Loucy (cell line): ENCODE measurements at regions not wholly inside any gene's neighbourhood (a gene's known extent, or its start where the extent isn't known, plus 50 kb on each side); places are given as distances from the start of the nearest gene placed in this dataset.

Source experiments
- H2AFZ ChIP-seq: fragments of 200-600 bp; sonication (generic); 2 replicates; pipeline ENCODE4 v1.6.0; 2016; ENCODE audit warnings: antibody characterized with exemption, mild to moderate bottlenecking, low read length, moderate library complexity
- H3F3A ChIP-seq: fragments of 200-600 bp; 2 replicates; pipeline ENCODE4 v1.6.0; 2016; ENCODE audit warnings: antibody characterized with exemption, low read depth, mild to moderate bottlenecking
- H3K27me3 ChIP-seq: fragments of 200-600 bp; sonication (generic); 2 replicates; pipeline ENCODE4 v1.6.1; 2014; ENCODE audit warnings: low read length, mild to moderate bottlenecking; ENCODE audit not compliant: insufficient read depth, poor library complexity, severe bottlenecking
- H3K36me3 ChIP-seq: fragments of 200-600 bp; sonication (generic); 2 replicates; pipeline ENCODE4 v1.6.1; 2016; ENCODE audit warnings: low read length; ENCODE audit not compliant: insufficient read depth
- H3K4me1 ChIP-seq: fragments of 200-600 bp; sonication (generic); 2 replicates; pipeline ENCODE4 v1.5.1; 2014; ENCODE audit warnings: low read length, mild to moderate bottlenecking; ENCODE audit not compliant: insufficient read depth, poor library complexity, severe bottlenecking
- H3K4me2 ChIP-seq: fragments of 200-600 bp; sonication (generic); 2 replicates; pipeline ENCODE4 v1.6.0; 2014; ENCODE audit warnings: antibody characterized with exemption, low read length, low read depth, mild to moderate bottlenecking; ENCODE audit not compliant: poor library complexity, severe bottlenecking
- H3K4me3 ChIP-seq: fragments of 200-600 bp; sonication (generic); 2 replicates; pipeline ENCODE4 v1.5.1; 2014; ENCODE audit warnings: low read length, mild to moderate bottlenecking, mixed read lengths; ENCODE audit not compliant: poor library complexity, severe bottlenecking
- H3K79me2 ChIP-seq: fragments of 200-600 bp; sonication (generic); 2 replicates; pipeline ENCODE4 v1.6.1; 2014; ENCODE audit warnings: low read length; ENCODE audit not compliant: insufficient read depth
- H3K9ac ChIP-seq: fragments of 200-600 bp; sonication (generic); 2 replicates; pipeline ENCODE4 v1.6.0; 2014; ENCODE audit warnings: mild to moderate bottlenecking, low read depth, low read length, moderate library complexity; ENCODE audit not compliant: poor library complexity, severe bottlenecking
- H3K9me2 ChIP-seq: fragments of 200-600 bp; sonication (generic); replicated peaks from 2 replicates; pipeline ENCODE4 v1.6.1; 2016; ENCODE audit warnings: low read depth, low read length, mixed read lengths
- H3K9me3 ChIP-seq: fragments of 200-600 bp; sonication (generic); 2 replicates; pipeline ENCODE4 v1.6.1; 2014; ENCODE audit warnings: mild to moderate bottlenecking, antibody characterized with exemption, low read length, low read depth; ENCODE audit not compliant: insufficient read depth
- H4K20me1 ChIP-seq: fragments of 200-600 bp; sonication (generic); 2 replicates; pipeline ENCODE4 v1.6.0; 2014; ENCODE audit warnings: antibody characterized with exemption, low read length, mild to moderate bottlenecking; ENCODE audit not compliant: insufficient read depth, poor library complexity, severe bottlenecking
- EZH2phosphoT487 ChIP-seq: fragments of 200-600 bp; IDR thresholded peaks from 2 replicates; pipeline ENCODE4 v1.6.1; 2018; ENCODE audit warnings: antibody characterized with exemption, mild to moderate bottlenecking, moderate library complexity, borderline replicate concordance
- TF ChIP-seq, protein P1 (sequence below): fragments of 200-600 bp; sonication (generic); conservative IDR thresholded peaks from 2 replicates; pipeline ENCODE4 v1.5.1; 2014; ENCODE audit warnings: mild to moderate bottlenecking, antibody characterized with exemption, low read length

DNA sequence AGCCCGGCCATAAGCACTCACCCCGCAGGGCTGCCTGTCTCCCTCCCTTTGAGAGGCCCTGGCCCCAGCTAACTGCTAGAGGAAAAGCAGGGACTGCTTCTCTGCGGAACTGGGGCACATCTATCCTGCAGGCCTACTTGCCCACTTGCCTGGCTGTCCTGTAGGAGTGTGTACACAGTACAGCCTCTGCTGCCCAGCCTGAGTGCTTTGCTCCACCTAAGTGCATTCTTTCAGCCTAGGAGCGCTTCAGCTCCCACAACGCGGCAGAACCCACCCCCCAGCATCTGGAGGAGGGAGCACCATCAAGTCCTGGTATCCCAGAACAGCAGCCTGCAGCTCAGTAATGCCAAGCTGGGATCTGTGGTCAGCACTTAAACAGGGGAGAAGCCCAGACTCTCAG is 79.9 kb upstream of the CD163 start:
- no peaks in the 10 kb centered on the region for H4K20me1 ChIP-seq
- peaks cover 6% of the 10 kb centered on the region for H3K27me3 ChIP-seq
- no peaks in the 10 kb centered on the region for H3K79me2 ChIP-seq
- H3K4me3 ChIP-seq, result no peak overlapping the region
- H3F3A ChIP-seq, result no peaks in the 10 kb centered on the region
- peaks cover 2% of the 10 kb centered on the region; the same call in 1 of the 2 replicates for H3K9me3 ChIP-seq
- H3K4me1 ChIP-seq, result peaks cover 3% of the 10 kb centered on the region
- no peak overlapping the region for H3K9ac ChIP-seq
- no peaks in the 10 kb centered on the region for H3K36me3 ChIP-seq
- TF ChIP-seq, protein P1, sequence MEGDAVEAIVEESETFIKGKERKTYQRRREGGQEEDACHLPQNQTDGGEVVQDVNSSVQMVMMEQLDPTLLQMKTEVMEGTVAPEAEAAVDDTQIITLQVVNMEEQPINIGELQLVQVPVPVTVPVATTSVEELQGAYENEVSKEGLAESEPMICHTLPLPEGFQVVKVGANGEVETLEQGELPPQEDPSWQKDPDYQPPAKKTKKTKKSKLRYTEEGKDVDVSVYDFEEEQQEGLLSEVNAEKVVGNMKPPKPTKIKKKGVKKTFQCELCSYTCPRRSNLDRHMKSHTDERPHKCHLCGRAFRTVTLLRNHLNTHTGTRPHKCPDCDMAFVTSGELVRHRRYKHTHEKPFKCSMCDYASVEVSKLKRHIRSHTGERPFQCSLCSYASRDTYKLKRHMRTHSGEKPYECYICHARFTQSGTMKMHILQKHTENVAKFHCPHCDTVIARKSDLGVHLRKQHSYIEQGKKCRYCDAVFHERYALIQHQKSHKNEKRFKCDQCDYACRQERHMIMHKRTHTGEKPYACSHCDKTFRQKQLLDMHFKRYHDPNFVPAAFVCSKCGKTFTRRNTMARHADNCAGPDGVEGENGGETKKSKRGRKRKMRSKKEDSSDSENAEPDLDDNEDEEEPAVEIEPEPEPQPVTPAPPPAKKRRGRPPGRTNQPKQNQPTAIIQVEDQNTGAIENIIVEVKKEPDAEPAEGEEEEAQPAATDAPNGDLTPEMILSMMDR, result no peak
- TF ChIP-seq EZH2phosphoT487, result no peak
- H3K4me2 ChIP-seq, result no peak overlapping the region
- no peak overlapping the region for H2AFZ ChIP-seq
- H3K9me2 ChIP-seq, result no peaks in the 10 kb centered on the region

DNA sequence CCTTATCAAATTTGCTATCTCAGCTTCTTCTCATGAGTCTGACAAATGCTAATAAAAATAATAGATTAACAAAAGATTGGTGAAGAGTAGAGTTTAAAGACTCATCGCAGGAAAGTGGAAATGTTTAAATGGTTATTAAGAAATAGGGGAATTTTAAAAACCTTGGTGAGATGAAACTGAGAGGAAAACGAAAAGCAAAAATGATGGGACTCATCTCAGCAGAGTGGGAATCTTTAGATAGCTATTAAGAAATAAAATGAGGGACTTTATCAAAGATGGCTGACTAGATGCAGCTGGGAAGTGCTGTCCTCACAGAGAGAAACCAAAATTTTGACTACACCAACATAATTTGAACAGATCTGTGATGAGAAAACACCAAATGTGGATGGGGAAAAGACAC is 79.2 kb upstream of the CD163 start:
- Histone ChIP-seq H3K4me1 (no peaks in the 10 kb centered on the region), H3K9ac (no peak overlapping the region), H3K4me3 (no peak overlapping the region), H3K9me2 (no peaks in the 10 kb centered on the region), H3K27me3 (peaks cover 6% of the 10 kb centered on the region), H4K20me1 (no peaks in the 10 kb centered on the region), H3K9me3 (peaks cover 2% of the 10 kb centered on the region; the same call in 1 of the 2 replicates), H2AFZ (no peak overlapping the region), H3K36me3 (no peaks in the 10 kb centered on the region), H3K79me2 (no peaks in the 10 kb centered on the region), H3K4me2 (no peak overlapping the region), H3F3A (no peaks in the 10 kb centered on the region)
- TF ChIP-seq, protein P1, result no peak
- no peak for TF ChIP-seq EZH2phosphoT487

DNA sequence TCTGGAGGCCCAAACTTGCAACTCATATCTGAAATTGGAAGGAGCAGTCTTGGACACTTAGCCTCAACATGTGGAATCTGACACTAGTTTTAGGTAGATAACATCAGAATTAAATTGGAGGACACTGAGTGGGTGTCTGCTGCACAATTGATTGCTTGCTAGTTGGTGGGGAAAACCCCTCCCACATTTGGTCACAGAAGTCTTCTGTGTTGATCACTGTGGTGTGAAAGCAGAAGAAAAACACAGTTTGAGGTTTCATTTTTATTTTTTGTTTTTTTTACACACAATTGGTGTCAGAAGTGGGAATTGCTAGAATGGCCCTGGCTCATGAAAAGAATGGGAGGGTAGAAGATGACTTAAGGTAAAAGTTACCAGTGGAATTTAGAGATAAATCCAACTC is 78.0 kb upstream of the CD163 start:
- H3K27me3 ChIP-seq, result peaks cover 6% of the 10 kb centered on the region
- no peak overlapping the region for H3K4me3 ChIP-seq
- no peak for TF ChIP-seq EZH2phosphoT487
- TF ChIP-seq, protein P1, result no peak
- no peak overlapping the region for H2AFZ ChIP-seq
- no peak overlapping the region for H3K4me2 ChIP-seq
- peaks cover 2% of the 10 kb centered on the region; the same call in 1 of the 2 replicates for H3K9me3 ChIP-seq
- H4K20me1 ChIP-seq, result no peaks in the 10 kb centered on the region
- H3K9me2 ChIP-seq, result no peaks in the 10 kb centered on the region
- H3F3A ChIP-seq, result no peaks in the 10 kb centered on the region
- H3K4me1 ChIP-seq, result no peaks in the 10 kb centered on the region
- no peaks in the 10 kb centered on the region for H3K36me3 ChIP-seq
- H3K9ac ChIP-seq, result no peak overlapping the region
- H3K79me2 ChIP-seq, result no peaks in the 10 kb centered on the region
